PC-3 (cell line): ENCODE measurements at regions not wholly inside any gene's neighbourhood (a gene's known extent, or its start where the extent isn't known, plus 50 kb on each side); places are given as distances from the start of the nearest gene placed in this dataset.

ENCODE experiments used
- EZH2 ChIP-seq: fragments of 300-600 bp; sonication (generic); IDR thresholded peaks from one replicate; pipeline ENCODE4 v1.6.1; 2017; ENCODE audit warnings: antibody characterized with exemption, mild to moderate bottlenecking, low read length; ENCODE audit not compliant: unreplicated experiment
- TF ChIP-seq, protein P1 (sequence below): fragments of 300-600 bp; sonication (generic); conservative IDR thresholded peaks from 2 replicates; pipeline ENCODE4 v1.5.1; 2017; ENCODE audit warnings: antibody characterized with exemption, low read depth, mild to moderate bottlenecking, low read length

- TF ChIP-seq, protein P1, sequence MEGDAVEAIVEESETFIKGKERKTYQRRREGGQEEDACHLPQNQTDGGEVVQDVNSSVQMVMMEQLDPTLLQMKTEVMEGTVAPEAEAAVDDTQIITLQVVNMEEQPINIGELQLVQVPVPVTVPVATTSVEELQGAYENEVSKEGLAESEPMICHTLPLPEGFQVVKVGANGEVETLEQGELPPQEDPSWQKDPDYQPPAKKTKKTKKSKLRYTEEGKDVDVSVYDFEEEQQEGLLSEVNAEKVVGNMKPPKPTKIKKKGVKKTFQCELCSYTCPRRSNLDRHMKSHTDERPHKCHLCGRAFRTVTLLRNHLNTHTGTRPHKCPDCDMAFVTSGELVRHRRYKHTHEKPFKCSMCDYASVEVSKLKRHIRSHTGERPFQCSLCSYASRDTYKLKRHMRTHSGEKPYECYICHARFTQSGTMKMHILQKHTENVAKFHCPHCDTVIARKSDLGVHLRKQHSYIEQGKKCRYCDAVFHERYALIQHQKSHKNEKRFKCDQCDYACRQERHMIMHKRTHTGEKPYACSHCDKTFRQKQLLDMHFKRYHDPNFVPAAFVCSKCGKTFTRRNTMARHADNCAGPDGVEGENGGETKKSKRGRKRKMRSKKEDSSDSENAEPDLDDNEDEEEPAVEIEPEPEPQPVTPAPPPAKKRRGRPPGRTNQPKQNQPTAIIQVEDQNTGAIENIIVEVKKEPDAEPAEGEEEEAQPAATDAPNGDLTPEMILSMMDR, result no peak
- TF ChIP-seq EZH2, result no peak
Measured at GRCh38 chr6:155828989-155829388, 373.4 kb upstream of the NOX3 start.
